GM10266 (cell line): ENCODE measurements at regions not wholly inside any gene's neighbourhood (a gene's known extent, or its start where the extent isn't known, plus 50 kb on each side); places are given as distances from the start of the nearest gene placed in this dataset.
A peak's percentile ranks its signal among the peaks of the same experiment; 100 is the strongest.

ENCODE experiments used
- DNase-seq: peaks from one replicate; pipeline ENCODE4 v3.0.0; 2012; ENCODE audit errors: extremely low spot score
- CTCF ChIP-seq: IDR thresholded peaks from 2 replicates; pipeline ENCODE4 v1.5.1; 2012; ENCODE audit warnings: mild to moderate bottlenecking, low read depth; ENCODE audit not compliant: control insufficient read depth, insufficient read depth; ENCODE audit errors: missing control alignments

- DNase-seq: no peak
- no peak for TF ChIP-seq CTCF
Measured at GRCh38 chr3:18964640-18965039, 183.7 kb upstream of the KCNH8 start.

DNA sequence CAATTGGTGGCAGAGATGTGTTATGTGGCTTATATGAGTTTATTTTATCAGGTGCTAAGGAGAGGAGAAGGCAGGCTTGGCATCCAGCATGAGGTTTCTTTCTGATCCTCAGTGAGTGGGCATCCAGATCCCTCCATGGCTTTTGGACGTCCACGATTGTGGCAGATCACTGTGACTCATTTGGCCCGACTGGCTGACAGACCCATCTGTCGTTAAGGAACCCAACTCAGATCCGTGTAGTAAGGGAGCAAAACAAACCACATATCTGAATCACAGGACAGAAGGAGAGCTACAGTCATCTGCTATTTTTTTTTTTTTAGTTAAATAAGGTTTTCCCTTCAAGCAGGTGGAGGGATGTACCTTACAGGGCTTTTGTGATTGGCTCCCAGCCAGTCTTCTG is 197.0 kb upstream of the KCNH8 start:
- TF ChIP-seq CTCF: no peak
- no peak for DNase-seq

GRCh38 chr3:18946524-18946923 is 201.8 kb upstream of the KCNH8 start:
- no peak for TF ChIP-seq CTCF
- no peak for DNase-seq

- peak; percentile 46 for DNase-seq
Measured at GRCh38 chr3:18937574-18937973, 210.7 kb upstream of the KCNH8 start.

GRCh38 chr3:18919158-18919557 is 229.2 kb upstream of the KCNH8 start:
- no peak for DNase-seq
- no peak for TF ChIP-seq CTCF

More at GRCh38 chr3:18937574-18937973, 210.7 kb upstream of the KCNH8 start:
- TF ChIP-seq CTCF: no peak

GRCh38 chr3:18917923-18918322 is 230.4 kb upstream of the KCNH8 start:
- no peak for TF ChIP-seq CTCF
- DNase-seq: no peak

DNA sequence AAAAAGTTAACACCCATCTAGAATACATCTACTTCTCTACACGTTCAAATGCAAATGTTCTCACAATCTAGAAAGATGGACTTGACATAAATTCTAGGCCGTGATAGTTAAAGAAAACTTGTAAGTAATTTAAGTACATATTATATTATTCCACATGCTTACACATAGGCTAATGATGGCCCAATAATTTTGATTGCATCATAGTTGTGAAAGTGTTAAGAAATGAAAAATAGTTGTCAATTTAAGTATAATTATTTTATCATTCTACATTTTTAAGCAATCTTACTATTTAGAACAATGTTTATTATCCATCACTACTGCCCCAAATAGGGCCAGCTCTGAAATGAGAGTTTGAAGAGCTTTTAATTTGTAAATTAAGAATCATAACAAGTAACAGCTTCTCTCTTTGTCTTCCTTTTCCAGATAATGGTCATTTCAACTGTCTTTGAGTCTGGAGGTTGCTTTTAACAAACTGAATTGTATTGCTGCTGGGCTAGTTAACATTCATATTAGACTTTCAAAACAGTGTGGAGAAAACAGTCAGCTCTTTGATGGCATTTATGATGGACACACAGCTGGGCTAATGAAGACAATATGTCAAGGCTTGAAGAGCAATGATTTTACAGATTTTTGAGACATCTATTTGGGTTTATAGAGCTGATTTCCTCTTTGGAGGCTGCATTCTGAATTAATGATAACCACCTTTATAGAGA is 246.1 kb upstream of the KCNH8 start:
- TF ChIP-seq CTCF: no peak
- no peak for DNase-seq
